NCI-H2196 (cell line): ENCODE measurements at regions not wholly inside any gene's neighbourhood (a gene's known extent, or its start where the extent isn't known, plus 50 kb on each side); places are given as distances from the start of the nearest gene placed in this dataset.

Source experiments
- DNase-seq: peaks from one replicate; lab custom pipeline; 2025; ENCODE audit not compliant: unreplicated experiment; lab: John Stamatoyannopoulos, UW

DNA sequence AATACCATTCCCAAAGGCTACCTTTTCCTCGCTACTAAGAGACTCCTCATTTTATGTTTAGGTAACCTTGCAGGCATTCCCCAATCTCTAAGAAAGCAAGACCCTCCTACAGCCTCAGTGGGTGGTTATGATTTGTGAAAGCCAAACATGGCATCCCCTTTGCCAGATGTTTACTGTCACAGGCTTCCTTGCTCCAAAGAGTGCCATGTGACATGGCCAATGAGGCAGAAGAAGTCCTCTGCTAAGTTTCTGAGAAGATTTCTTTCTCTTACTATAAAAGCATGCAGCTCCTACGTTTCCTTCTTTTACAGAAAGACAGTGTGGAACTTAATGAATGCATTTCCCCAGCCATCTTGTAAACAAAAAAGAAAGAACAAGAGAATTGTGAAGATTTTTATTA lies 688.2 kb downstream of the TBC1D32 start:
- no peak for DNase-seq

GRCh38 chr6:120632975-120633374 lies 701.3 kb downstream of the TBC1D32 start:
- DNase-seq: no peak

DNA sequence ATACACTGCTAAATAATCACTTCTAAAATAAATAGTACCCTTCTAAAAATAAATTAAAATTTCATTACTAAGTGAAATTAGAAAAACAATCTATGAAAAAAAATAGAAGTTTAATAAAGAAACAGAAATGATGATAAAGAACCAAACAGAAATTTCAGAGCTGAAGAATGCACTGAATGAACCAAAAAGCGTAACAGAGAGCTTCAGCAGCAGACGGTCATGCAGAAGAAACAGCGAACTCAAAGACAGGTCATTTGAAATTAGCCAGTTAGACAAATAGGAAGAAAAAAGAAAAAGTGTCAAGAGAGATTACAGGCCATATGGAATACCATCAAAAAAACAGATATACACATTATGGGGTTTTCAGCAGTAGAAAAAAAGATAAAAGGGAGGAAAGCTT lies 706.7 kb downstream of the TBC1D32 start:
- no peak for DNase-seq

- no peak for DNase-seq
Observed at GRCh38 chr6:120622127-120622631, 712.1 kb downstream of the TBC1D32 start.

DNA sequence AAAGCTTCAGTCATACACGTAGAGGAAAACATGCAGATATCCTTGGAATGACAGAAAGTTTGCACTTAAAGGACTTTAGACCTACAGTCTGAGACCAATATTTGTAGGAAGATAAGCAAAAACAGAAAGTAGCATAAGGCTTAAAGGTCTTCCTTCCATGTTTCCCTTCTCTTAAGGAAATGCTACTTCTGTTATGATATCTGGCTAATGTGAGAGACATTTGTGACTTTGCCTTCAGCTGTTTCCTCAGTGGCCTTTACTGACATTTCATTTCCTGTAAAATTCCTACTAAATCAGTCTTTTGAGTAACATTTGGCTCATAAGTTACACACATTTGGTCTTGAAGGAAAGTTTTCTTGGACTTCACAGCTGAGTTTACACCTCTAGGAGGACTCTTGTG lies 713.4 kb downstream of the TBC1D32 start:
- no peak for DNase-seq

- DNase-seq: no peak
Observed at GRCh38 chr6:120615238-120615637, 719.0 kb downstream of the TBC1D32 start.

DNA sequence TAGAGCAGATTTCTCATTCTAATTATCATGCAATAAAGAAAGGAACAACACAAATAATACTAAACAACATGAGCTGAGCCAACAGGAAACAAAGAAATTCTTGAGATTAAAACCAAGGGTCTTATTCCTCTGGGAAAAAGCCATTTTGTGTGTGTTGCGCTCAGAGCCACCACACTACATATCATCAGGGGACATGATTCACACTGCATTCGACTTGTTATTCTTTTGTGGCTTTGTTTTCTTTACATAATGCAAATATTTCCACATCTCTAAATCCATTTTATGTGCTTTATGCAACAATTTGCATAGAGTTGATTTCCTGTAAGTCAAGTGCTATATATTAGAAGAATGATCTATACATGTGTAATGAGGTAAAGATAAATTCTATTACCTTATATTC lies 719.6 kb downstream of the TBC1D32 start:
- DNase-seq: no peak

DNA sequence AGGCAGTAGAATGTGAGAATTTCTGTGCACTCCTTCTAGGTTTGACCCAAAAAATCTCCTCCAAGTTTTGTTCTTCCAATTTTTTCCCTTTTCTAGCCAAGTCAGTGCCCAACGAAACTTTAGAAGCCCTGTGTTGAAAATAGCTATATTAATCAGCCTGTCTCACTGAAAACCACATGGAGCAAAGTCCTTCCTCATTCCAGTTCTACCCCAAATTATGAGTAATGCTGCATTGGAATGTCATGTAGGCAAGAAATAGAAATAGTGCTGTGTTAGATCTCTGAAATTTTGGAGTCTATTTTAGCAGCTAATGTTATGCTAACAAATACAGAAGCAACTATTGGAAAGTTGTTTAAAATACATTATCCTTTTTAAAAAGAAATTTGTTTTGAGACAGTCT lies 725.5 kb downstream of the TBC1D32 start:
- no peak for DNase-seq

DNA sequence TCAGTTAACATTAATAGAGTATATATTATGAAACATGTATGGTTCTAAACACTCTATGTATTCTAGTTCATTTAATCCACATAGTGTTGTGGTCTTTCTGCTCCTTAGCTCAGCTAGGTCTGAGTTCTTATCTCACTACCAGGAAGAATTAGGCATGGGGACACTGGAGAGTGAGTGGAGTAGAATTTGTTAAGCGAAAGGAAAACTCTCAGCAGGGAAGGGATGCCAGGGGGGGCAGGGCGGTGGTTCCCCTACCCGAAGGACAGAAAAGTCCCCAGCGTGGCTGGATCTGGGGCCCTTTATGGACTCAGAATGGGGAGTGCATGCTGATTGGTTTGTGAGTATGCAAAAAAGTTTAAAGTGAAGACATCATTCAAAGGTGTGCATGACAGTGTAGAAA lies 727.5 kb downstream of the TBC1D32 start:
- no peak for DNase-seq

DNA sequence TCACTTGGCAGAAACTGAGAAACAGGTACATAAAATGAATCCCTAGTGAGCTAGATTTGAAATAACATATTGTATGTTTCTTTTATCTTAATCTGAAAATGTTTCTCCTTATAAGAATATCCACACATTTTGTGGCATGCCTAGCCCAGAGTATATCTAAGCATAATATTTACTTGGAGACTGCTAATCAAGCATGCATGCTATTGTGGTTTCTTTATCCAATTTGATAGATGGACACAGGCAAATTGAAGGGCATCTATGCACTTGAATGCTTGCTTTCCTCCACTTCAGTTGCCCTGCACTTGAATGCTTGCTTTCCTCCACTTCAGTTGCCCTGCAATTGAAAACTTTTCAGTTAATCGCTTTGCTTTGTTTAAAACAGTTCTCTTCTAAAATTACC lies 729.8 kb downstream of the TBC1D32 start:
- DNase-seq: no peak

- DNase-seq: no peak
Observed at GRCh38 chr6:120590611-120591010, 743.7 kb downstream of the TBC1D32 start.

DNA sequence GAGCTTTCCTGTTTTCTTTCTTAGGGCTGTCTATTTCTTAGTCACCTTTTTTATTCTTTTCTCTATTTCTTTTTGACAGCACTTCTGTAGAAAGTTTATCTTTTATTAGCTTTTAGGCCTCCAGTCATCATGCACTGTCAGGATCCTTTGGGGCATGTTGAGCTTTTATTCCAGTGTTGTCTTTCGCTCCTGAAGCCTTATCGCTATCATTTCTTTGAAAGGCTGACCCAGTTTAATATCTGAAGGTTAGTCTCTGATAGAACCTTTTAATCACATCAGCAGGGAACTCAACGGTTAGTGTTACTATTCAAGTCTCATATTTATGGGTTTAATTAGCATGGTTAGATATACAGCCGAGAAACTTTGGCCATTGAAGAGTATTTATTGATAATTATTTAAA lies 745.9 kb downstream of the TBC1D32 start:
- DNase-seq: no peak

- DNase-seq: no peak
Observed at GRCh38 chr6:120587381-120587780, 746.9 kb downstream of the TBC1D32 start.

DNA sequence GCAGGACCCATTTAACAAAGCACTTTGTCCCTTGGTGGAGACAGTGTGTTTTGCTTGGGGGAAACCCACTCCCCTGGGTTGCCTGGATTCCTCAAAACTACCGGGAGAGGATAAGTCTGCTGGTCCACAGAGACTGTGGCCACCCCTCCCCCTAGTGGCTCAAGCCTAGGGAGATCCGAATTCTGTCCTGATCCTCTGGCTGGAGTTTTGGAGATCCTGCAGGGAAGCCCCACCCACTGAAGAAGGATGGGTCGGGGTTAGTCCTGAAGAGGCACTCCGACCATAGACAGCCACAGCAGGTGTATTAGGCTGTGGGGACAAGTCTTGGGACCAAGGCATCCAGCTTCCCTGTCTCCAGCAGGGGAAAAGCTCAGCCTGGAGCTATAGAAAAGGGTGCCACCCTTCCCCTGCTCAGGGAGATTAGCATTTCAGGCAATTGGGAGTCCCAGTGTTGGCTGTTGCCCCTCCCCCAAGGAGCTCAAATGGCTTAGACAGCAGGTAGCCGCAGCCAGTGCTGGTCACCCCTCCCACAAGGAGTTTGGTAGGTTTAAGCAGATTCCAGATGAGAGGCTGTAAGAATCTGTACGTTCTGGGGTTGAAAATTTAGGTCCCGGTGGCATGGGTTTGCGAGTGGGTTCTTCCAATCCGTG lies 750.0 kb downstream of the TBC1D32 start:
- no peak for DNase-seq

DNA sequence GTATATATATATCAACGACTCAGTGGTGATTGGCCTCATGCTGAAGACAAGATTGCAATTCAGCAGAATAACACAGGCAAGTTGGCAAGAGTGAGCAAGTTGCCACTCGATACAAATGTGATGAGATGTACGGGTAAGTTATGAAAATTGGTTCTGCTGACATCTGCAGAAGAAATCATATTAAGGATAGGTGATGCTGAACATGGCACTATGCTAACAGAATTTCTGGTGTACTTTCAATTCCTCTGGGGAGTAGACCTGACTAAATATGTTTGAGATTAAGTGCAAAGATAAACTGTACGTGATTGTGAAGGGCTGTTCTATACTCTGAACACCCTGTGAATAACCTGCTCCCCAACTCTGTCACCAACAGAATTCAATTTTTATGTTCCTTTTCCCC lies 758.2 kb downstream of the TBC1D32 start:
- no peak for DNase-seq

DNA sequence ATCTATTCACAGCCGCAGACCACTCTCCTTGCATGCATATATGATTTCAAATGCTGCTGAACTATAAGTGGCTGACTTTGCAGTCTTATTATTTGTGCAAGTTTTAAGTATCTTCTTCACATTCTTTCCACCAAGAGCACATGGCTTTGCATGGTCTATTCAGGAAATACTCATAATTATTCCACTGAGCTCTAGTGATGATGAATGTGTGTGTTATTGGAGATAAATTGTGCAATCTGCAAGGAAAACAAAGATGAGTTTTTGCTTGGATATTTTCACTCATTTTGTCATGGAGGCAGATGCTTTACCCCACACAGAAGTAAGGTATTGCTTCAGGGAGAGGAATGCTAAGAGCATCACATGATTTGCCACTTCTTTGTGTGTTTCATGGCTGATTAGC lies 764.6 kb downstream of the TBC1D32 start:
- DNase-seq: no peak

DNA sequence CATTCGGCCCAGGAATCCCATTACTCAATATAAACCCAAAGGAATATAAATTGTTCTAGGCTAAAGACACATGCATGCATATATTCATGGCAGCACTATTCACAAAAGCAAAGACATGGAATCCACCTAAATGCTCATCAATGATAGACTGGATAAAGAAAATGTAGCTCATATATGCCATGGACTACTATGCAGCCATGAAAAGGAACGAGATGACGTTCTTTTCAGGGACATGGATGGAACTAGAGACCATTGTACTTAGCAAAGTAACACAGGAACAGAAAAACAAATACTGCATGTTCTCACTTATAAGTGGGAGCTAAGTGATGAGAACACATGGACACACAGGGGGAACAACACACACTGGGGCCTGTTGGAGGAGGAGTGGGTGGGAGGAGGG lies 769.5 kb downstream of the TBC1D32 start:
- DNase-seq: no peak

- no peak for DNase-seq
Observed at GRCh38 chr6:120558294-120558693, 776.0 kb downstream of the TBC1D32 start.

DNA sequence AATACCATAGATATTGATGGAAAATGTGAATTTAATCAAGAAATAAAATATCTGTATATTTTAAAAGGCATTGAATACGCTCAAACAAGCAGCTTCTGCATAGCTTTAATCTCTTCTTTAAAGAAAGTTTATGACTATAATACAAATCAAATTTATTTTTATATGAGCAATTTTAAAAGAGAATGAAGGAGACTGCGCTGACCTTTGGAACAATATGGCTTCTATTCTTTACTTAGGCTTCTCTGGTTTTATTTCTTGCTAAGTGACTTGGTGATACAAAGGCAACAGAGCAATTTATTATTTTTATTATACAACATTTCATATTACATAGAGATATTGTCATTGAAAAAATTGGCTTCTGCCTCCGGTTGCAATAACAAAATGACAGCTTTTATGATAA lies 776.7 kb downstream of the TBC1D32 start:
- DNase-seq: no peak

DNA sequence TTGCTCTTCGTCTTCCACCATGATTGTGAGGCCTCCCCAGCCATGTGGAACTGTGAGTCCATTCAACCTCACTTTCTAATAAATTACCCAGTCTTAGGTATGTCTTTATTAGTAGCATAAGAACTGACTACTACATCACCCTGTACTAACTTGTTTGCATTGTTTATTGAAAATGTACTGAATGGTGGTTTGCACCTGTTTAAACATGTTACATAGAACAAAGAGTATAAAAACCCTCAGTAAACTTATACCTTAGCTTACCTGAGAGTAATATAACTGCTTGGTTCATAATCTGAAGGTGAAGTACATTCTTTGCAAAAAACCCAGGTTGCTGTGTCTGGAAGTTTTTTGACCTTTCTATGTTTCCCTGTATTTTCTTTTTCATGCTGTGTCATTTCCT lies 777.8 kb downstream of the TBC1D32 start:
- DNase-seq: no peak

DNA sequence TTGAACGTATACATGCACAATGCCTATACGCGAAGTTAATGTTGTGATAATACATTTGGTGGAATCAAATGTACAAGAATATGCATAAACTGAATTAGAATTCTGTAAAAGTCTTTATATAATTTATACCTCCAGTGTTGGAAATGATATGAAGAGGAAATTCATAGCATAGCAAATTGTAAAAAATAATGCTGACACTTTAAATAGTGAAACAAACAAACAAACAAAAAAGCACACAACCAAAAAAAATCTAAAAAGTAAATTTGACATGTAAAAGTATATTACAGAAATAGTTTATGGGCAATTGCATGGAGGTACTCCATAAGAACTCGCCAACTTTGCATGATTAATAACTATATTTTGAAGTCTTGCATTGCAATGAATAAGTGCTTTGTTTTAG lies 780.9 kb downstream of the TBC1D32 start:
- no peak for DNase-seq

DNA sequence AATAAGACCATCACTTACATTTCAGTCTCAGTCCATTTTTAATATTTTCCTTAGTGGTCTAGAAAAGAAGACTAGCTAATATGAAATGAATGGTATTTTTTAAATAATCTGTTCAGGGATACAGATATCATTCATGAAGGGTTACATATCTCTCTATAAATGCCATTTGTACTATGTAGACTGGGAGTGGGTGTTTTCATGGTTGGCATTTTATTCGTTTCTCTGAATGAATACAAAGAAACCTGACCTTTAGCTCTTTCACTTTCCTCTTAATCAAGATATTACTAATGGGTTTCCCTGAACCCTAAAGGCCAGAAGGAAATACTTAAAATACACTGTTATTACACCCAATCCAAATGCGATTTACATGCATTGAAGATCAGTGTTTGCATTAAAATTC lies 788.9 kb downstream of the TBC1D32 start:
- DNase-seq: no peak

GRCh38 chr6:120534954-120535353 lies 799.3 kb downstream of the TBC1D32 start:
- DNase-seq: no peak
